NCI-H2107 treated with DMSO at 0.1 percent for 48 hours (cell line): ENCODE measurements at regions not wholly inside any gene's neighbourhood (a gene's known extent, or its start where the extent isn't known, plus 50 kb on each side); places are given as distances from the start of the nearest gene placed in this dataset.

ENCODE experiments used
- DNase-seq: peaks from one replicate; lab custom pipeline; 2025; ENCODE audit not compliant: unreplicated experiment; lab: John Stamatoyannopoulos, UW

- DNase-seq: no peak
Observed at GRCh38 chr10:131683941-131684340, 216.9 kb upstream of the PPP2R2D start.

- no peak for DNase-seq
Observed at GRCh38 chr10:131685007-131685406, 215.8 kb upstream of the PPP2R2D start.

GRCh38 chr10:131685576-131685975 lies 215.2 kb upstream of the PPP2R2D start:
- no peak for DNase-seq

DNA sequence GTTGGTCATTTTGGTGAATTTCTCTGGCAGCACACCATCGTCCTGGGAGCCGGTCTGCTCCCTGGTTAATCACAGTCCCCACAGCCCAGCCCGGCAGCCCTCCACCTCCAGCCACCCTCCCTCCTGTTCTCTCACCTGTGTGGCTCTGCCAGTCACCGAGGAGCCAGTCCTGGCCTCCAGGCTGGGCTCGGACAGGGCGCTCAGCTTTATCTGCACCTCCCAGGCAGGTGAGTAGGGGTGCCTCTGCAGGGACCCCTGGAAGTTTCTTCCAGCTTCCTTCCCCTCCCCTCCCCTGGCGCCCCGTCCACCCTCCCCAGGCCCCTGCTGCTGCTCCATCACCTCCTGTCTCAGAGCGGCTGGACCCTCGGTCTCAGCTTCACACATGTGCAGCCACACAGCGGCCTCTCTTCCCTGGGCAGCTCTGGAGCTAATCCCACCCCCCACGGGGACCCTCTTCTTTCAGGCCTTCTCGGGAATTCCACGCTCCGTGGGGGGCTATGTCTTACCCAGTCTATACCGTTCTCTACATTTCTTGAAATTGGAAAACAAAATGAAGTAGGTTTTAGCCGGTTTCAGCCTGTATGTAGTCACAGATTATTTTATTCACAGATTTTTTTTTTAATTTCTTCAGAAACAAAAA lies 213.9 kb upstream of the PPP2R2D start:
- DNase-seq: no peak

DNA sequence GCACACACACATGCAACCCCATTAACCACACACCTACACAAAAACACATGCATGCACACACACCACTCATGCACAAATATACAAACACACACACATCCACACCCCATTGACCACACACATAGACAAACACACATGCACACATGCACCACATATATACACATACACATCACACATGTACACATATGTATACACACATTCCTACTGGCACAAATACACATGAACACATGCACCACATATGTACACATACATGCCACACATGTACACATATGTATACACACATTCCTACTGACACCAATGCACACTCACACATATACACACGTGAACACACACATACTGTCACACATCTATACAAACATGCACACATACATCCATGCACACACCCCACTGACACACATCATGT lies 212.5 kb upstream of the PPP2R2D start:
- no peak for DNase-seq

GRCh38 chr10:131689016-131689415 lies 211.8 kb upstream of the PPP2R2D start:
- no peak for DNase-seq

- DNase-seq: no peak
Observed at GRCh38 chr10:131689486-131689885, 211.3 kb upstream of the PPP2R2D start.

GRCh38 chr10:131689954-131690757 lies 210.7 kb upstream of the PPP2R2D start:
- DNase-seq: no peak

GRCh38 chr10:131690805-131691239 lies 210.0 kb upstream of the PPP2R2D start:
- no peak for DNase-seq

- no peak for DNase-seq
Observed at GRCh38 chr10:131691481-131692090, 209.2 kb upstream of the PPP2R2D start.

GRCh38 chr10:131692176-131692575 lies 208.6 kb upstream of the PPP2R2D start:
- DNase-seq: no peak

DNA sequence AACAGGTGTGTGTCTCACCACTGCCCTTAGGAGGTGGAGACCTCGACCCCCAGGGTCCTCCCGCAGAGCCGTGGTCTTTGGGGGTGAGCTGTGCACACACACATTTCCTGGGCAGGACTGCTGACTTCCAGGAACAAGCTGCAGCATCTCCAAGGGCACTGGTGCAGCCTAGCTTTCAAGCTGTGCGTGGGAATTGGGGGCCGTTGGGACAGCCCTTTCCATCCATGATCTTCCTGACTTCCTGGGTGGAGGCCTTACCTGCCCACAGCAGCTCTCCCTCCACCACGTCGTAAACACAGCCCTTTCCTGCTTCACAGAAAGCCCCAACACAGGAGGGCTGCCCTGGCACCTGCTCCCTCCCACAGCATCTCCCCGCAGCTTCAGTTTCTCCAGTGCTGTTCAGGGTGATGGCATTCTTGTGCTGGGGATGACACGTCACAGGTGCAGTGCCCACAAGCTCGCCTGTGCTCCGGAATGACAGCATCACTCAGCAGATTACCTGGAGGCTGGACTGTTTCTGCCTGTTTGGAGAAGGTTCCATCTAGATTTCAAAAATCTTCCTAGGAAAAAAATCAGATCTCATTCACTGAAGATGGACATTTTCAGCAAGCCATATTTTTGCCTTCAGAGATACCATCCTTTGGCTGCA lies 208.0 kb upstream of the PPP2R2D start:
- no peak for DNase-seq

GRCh38 chr10:131693766-131694165 lies 207.0 kb upstream of the PPP2R2D start:
- no peak for DNase-seq

- no peak for DNase-seq
Observed at GRCh38 chr10:131694168-131694780, 206.5 kb upstream of the PPP2R2D start.

- DNase-seq: no peak
Observed at GRCh38 chr10:131694781-131695495, 205.9 kb upstream of the PPP2R2D start.

DNA sequence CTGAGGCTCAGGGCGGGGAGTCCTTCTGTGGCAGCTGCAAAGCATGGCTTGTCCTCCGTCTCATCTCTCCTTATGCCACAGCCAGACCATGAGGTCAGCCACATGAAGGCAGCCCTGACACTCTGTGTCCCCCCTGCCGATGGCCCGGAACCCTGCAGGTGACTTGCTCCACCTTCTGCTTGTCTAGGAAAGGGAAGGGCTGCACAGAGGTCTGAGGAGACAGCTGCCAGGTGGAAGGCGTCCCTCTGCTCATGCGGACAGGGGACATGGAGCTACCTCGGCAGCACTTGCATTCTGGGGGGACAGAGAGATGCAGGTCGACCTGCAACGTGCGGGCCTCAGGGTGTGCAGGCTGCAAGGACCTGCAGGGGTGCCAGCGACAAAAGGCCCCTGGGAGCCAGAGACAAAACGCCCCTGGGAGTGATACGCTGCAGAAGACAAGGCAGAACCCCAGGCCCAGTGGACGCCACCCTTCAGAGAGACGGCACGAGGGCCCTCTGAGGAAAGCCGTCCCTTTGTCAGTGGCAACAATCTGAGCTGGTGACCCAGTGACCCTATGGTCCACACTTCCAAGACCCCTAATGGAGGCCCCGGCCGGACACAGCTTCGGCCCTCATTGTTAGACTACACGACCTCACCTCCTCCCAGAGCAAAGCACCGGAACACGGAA lies 205.2 kb upstream of the PPP2R2D start:
- DNase-seq: no peak

DNA sequence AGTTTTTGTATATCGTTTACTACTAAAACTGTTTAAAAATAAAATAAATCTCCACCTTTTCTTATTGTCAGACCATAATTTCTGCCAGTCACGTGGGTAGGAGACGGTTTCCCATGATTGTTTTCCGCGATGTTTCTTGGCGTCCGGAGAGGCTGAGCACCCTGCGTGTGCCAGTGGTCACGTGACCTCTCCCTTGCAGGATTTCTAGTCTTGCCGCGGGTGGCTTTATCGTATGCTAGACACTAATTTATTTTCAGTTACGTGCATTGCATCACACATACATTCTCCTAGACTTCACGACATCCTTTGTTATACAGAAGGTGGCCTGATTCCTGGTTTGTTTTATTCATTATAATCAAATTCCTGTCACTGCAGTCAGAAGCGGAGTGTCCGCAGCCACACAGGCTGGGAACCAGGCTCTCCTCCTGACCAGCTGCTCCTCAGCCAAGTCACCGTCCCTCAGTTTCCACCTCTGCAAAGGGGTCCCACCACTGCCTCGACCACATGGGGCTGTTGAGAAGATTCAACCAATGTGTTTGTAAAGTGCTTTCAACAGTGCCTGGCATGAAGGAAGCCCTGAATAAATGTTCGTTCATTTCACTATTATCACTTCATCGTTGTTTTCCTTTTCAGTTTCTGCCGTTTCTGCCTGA lies 203.2 kb upstream of the PPP2R2D start:
- DNase-seq: no peak

GRCh38 chr10:131698232-131698631 lies 202.6 kb upstream of the PPP2R2D start:
- DNase-seq: no peak

GRCh38 chr10:131698986-131699385 lies 201.8 kb upstream of the PPP2R2D start:
- no peak for DNase-seq

- DNase-seq: no peak
Observed at GRCh38 chr10:131700032-131700431, 200.8 kb upstream of the PPP2R2D start.
